ENCODE measurements at regions not wholly inside any gene's neighbourhood (a gene's known extent, or its start where the extent isn't known, plus 50 kb on each side); places are given as distances from the start of the nearest gene placed in this dataset.

GRCh38 chr4:167606551-167606950, 372.3 kb upstream of the SPOCK3 start:
- TF ChIP-seq SIN3A (IDR thresholded peaks at IDR 0.05; ENCODE audit: low read depth), result no peak
- no peak for TF ChIP-seq POLR2AphosphoS5 (IDR thresholded peaks at IDR 0.05; ENCODE audit: low read depth, low read length)
- no peak for TF ChIP-seq CTCF (IDR thresholded peaks at IDR 0.05 in 2 of 3, conservative IDR thresholded peaks at IDR 0.05 in 1 of 3; ENCODE audit: borderline replicate concordance in 1 of 3, insufficient read depth in 1 of 3, low read depth in 2 of 3, low read length in 2 of 3)
- no peak for TF ChIP-seq REST (IDR thresholded peaks at IDR 0.05; ENCODE audit: low read depth)
- TF ChIP-seq MAX (IDR thresholded peaks at IDR 0.05), result no peak
- no peak for TF ChIP-seq TCF7L2 (IDR thresholded peaks at IDR 0.05; ENCODE audit: borderline replicate concordance, extremely low read depth, insufficient read depth, insufficient read length)
- TF ChIP-seq YY1 (IDR thresholded peaks at IDR 0.05; ENCODE audit: extremely low read depth, insufficient replicate concordance, low read depth, low read length), result no peak

Measured in HCT116 (cell line).